GM12864 (cell line): ENCODE measurements at regions not wholly inside any gene's neighbourhood (a gene's known extent, or its start where the extent isn't known, plus 50 kb on each side); places are given as distances from the start of the nearest gene placed in this dataset.
"Not testable (repeated sequence)": the region's sequence is repeated elsewhere in the genome, so short reads cannot be mapped to it uniquely, and the experiment has no call there.

Experiments
- DNase-seq: peaks from one replicate; pipeline ENCODE4 v3.0.0-alpha.2; 2011; ENCODE audit warnings: low read depth
- H3K4me3 ChIP-seq: 2 replicates; pipeline ENCODE4 v1.5.1; 2011; ENCODE audit warnings: mild to moderate bottlenecking, low read depth, low read length, control low read depth
- TF ChIP-seq, protein P1 (sequence below): IDR thresholded peaks from 2 replicates; pipeline ENCODE4 v1.5.1; 2011; ENCODE audit warnings: low read depth, mild to moderate bottlenecking, moderate library complexity, low read length, control low read depth, inconsistent platforms; ENCODE audit errors: missing control alignments

DNA sequence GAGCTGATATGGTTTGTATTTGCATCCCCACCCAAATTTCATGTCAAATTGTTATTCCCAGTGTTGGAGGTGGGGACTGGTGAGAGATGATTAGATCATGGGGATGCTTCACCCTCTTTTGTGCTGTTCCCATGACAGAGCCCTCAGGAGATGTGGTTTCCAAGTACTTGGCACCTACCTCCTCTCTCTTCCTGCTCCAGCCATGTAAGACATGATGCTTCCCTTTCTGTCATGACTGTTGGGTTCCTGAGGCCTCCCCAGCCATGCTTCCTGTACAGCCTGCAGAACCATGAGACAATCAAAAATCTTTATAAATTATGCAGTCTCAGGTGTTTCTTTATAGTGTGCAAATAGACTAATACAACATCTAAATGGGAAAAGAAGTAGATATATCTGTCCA is 754.5 kb downstream of the TMEM121 start:
- no peak overlapping the region for H3K4me3 ChIP-seq
- TF ChIP-seq, protein P1, sequence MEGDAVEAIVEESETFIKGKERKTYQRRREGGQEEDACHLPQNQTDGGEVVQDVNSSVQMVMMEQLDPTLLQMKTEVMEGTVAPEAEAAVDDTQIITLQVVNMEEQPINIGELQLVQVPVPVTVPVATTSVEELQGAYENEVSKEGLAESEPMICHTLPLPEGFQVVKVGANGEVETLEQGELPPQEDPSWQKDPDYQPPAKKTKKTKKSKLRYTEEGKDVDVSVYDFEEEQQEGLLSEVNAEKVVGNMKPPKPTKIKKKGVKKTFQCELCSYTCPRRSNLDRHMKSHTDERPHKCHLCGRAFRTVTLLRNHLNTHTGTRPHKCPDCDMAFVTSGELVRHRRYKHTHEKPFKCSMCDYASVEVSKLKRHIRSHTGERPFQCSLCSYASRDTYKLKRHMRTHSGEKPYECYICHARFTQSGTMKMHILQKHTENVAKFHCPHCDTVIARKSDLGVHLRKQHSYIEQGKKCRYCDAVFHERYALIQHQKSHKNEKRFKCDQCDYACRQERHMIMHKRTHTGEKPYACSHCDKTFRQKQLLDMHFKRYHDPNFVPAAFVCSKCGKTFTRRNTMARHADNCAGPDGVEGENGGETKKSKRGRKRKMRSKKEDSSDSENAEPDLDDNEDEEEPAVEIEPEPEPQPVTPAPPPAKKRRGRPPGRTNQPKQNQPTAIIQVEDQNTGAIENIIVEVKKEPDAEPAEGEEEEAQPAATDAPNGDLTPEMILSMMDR: no peak
- no peak for DNase-seq

DNA sequence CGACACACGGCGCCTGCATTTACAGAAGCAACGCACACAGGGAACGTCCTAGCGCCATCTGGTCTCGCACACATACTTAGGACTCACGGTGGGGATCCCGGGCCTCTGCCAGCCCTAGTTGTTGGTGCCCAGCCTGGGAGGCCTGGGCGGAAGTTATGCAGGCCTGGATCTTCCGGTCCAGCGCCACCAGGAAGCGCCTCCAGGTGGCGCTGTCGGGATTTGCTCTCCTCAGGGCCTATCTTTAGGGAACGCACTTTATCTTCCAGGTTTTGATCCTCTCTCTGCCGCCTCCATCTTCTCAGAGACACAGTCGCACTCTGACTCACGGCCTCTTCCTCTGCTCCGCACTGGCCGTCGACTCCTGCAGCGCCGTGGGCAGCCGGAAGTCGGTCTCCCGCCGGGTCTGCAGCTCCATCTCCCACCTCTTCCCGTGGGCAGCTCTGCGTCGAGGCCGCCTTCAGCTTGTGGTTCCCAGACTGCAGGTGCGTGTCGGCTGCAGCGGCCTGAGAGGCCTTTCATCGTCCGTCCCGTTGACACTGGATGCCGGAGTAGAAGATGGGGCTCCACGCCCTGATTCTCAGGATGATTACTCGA is 760.4 kb downstream of the TMEM121 start:
- TF ChIP-seq, protein P1: peak; percentile 49
- H3K4me3 ChIP-seq: no peak overlapping the region
- DNase-seq: no peak

DNA sequence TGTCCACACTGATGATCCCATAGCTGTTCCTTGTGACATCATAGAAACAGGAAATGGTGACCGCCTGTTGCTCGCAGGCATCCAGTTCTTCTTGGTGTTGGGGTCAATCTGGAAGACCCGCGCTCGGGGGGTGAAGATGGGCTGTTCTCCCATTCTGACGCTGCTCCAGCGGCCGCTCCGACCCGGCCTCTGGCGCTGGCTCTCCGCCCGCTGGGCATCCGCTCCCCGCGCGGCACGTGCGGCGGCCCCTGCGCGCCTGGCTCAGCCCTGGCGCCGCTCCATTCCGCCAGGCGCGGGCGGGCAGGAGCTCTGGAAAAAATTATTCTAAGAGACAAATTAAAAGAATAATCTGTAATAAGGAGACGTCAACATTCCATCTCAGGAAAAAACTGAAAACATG is 761.1 kb downstream of the TMEM121 start:
- no peak overlapping the region for H3K4me3 ChIP-seq
- TF ChIP-seq, protein P1: no peak
- DNase-seq: no peak

DNA sequence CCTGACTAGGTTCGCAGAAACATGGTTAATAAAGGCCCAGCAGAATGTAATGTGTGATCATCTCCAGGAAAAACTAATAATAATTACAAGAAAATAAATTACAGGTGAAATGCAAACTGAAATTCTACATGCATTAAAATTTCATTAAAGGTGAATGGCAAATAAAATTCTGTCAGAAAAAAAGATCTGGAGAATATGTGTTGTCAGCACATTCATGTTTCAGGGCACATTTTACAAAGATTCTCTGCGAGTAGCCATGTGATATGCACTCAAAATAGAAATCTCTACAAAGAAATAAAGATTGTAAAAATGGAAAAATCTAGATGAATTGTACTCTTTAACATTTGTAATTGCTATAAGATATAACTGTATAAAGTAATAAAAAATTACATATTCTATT is 765.2 kb downstream of the TMEM121 start:
- TF ChIP-seq, protein P1: no peak
- no peak overlapping the region for H3K4me3 ChIP-seq
- DNase-seq: no peak

DNA sequence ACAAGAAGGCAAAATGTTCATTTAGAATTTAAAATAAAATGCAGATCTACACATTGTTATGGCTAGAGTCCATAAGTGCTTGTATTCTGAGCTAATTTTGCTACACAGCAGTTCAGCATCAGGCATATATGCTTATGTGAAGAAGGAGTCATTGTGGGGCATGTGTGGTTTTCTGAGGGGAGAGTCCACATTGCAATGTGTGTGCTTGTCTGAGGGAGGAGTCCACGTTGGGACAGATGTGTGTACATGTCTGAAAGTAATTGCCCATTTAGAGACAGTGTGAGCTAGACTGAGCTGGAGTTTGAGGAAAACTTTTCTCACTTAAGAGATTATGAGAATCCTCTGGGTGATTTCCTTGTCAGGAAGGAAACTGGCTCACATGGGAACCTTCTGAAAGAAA is 767.9 kb downstream of the TMEM121 start:
- TF ChIP-seq, protein P1: no peak
- H3K4me3 ChIP-seq: no peak overlapping the region
- no peak for DNase-seq

DNA sequence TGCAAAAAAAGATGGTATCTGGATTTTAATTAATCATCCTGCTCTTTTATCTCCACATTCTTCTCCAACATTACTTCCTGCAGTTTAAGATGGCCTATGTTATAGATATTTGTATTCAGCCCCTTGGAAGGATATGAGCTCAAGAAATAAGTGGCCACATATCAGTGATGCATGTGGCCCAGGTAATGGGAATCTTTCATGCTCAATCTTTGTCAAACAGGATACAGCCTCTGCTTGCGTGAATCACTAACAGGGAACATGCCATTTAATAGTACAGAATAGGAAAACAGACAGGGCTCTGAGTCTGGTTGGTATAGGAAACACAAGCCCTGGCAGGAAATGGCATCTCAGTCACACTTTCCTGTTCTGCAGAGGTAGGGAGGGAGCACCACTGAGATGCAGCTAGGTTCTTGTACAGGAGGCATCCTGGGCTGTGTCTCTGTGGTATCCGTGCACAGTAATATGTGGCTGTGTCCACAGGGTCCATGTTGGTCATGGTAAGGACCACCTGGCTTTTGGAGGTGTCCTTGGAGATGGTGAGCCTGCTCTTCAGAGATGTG is 774.6 kb downstream of the TMEM121 start:
- DNase-seq, H3K4me3 ChIP-seq: not testable (repeated sequence)

DNA sequence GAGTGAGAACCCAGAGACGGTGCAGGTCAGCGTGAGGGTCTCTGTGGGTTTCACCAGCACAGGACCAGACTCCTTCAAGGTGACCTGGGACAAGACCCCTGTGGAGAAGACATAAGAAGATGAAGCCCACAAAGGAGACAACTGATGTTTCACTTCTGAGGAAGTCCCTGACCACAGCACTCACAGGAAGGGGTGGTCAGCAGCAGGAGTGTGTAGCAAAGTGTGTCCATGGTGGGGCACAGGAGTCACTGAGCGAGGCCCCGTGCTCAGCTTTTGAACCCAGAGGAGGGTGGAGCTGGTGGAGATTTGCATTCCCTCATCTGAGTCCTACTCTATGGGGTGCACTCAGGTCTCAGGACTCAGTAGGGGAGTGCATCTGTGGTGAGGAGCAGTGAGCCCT is 775.2 kb downstream of the TMEM121 start:
- not testable (repeated sequence) for DNase-seq, H3K4me3 ChIP-seq

DNA sequence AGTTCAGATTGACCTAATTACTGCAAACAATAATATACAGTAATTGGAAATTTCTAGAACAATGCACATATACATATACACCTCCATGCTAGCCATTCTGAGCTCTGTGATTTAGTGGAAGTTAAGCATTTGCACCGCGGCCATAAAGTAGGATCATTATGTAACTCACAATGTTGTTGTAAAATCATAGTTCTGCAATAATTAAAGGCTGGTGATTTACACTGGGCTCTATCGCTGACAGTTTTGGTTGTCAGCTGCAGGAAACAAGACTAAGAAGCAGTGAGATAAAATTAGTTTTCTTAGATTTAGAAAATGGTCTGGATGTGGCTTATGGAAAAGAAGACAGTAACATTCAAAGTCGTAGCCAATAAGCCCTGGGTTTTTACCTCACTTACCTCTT is 776.3 kb downstream of the TMEM121 start:
- TF ChIP-seq, protein P1: no peak
- DNase-seq: no peak
- no peak overlapping the region for H3K4me3 ChIP-seq
